ENCODE measurements at regions not wholly inside any gene's neighbourhood (a gene's known extent, or its start where the extent isn't known, plus 50 kb on each side); places are given as distances from the start of the nearest gene placed in this dataset.

DNA sequence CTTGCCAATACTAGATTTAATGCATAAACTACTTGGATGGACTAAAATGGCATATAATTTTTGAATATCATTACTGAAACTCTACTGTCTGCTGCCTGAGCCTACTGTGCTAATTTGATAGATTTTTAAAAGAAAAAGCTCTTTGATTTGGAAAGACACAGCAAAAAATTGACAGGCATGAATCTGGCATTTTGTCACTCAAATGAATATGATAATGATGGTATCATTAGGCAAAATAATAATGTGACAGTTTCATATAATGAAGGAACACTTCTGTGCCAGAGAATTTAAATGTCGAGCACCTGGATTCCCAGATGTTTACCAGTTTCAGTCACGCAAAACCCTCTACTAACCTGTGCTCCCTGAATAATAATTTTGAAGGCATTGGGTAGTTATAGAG, 60.0 kb upstream of the SLC13A1 start:
- DNase-seq (ENCODE audit: low read depth), result no peak

All from amniotic epithelial cell (primary cell).